ENCODE measurements at regions not wholly inside any gene's neighbourhood (a gene's known extent, or its start where the extent isn't known, plus 50 kb on each side); places are given as distances from the start of the nearest gene placed in this dataset.
"Not testable (repeated sequence)": the region's sequence is repeated elsewhere in the genome, so short reads cannot be mapped to it uniquely, and the experiment has no call there.

GRCh38 chr3:178350763-178351162 is 185.5 kb upstream of the KCNMB2 start:
- no peak for DNase-seq (ENCODE audit: low read depth in 2 of 2, low spot score in 1 of 2)

DNA sequence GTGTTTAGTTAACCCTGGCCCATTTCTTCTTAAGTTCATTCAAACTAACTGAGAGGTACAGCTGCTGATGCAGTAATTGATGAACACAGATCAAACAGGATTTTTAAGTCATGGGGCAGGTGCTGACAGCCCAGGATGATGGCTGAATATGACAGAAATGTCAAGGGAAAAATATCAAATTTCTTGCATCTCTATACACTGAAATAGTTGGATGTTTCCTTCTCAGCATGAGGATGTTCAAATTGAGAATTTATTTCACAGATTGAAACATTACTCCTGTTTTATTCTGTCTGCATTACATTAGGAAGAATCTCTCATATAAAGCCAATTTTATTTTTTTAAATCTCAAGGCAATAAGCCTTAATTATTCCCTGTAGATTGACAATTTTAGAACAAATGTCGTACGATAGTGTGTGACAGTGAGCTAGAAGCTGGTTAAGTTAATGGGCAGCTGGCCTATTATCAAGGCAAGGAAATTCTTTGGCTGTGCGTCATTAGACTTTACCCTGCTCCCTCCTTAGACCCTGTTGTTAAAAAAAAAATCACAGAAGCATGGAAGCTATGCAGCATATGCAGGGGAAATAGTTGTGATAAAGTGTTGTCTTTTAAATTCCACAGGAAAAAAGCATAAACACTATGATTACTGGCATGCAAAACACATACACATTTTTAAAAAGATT is 183.8 kb upstream of the KCNMB2 start:
- no peak for DNase-seq (ENCODE audit: low read depth in 2 of 2, low spot score in 1 of 2)

- no peak for DNase-seq (ENCODE audit: low read depth in 2 of 2, low spot score in 1 of 2)
Observed at GRCh38 chr3:178353006-178353694, 183.1 kb upstream of the KCNMB2 start.

- DNase-seq (ENCODE audit: low read depth in 2 of 2, low spot score in 1 of 2): no peak
Observed at GRCh38 chr3:178359728-178360127, 176.5 kb upstream of the KCNMB2 start.

GRCh38 chr3:178363048-178363447 is 173.2 kb upstream of the KCNMB2 start:
- not testable (repeated sequence) for DNase-seq (ENCODE audit: low read depth in 2 of 2, low spot score in 1 of 2)

DNA sequence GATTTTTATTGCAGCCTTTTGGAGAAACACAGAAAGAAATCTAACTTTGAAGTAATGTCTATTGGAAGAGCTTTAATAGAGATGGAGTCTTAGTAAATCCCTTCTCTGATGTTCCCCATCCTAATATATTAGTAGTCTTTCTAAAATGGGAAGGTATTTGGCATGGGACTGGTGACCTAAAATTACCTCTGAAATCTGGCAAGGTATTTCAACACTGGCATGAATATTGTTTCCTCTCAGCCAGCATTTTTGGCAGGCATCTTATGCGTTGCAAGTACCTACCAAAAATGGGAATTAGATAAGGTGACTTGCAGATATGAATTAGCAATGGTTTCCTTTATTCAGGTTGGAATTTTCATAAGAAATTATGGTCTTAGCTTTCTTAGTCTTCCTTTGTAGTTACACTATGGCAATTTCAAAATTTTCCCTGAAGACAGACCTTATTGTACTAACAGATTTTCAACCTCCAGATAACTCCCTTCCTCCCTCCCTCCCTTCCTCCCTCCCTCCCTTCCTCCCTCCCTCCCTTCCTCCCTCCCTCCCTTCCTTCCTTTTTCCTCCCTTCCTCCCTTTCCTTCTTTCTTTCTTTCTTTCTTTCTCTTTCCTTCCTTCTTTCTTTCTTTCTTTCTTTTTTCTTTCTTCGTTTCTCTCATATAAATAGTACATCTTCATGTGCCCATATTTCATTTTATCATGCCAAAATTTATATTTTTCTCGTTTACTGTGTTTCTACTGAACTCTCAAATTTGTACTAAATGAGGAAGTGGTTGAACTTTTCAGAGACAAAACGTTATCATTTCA is 168.2 kb upstream of the KCNMB2 start:
- no peak for DNase-seq (ENCODE audit: low read depth in 2 of 2, low spot score in 1 of 2)

GRCh38 chr3:178369006-178369405 is 167.2 kb upstream of the KCNMB2 start:
- no peak for DNase-seq (ENCODE audit: low read depth in 2 of 2, low spot score in 1 of 2)

DNA sequence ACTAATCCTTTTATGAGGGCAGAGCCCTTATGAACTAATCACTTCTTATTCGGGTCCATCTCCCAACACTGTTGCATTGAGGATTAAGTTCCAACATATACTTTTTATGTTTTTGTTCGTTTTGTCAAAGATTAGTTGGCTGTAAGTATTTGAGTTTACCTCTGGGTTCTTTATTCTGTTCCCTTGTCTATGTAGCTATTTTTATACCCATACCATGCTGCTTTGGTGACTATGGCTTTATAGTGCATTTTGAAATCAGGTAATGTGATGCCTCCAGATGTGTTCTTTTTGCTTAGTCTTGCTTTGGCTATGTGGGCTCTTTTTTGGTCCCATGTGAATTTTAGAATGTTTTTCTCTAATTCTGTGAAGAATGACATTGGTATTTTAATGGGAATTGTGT is 166.4 kb upstream of the KCNMB2 start:
- no peak for DNase-seq (ENCODE audit: low read depth in 2 of 2, low spot score in 1 of 2)

DNA sequence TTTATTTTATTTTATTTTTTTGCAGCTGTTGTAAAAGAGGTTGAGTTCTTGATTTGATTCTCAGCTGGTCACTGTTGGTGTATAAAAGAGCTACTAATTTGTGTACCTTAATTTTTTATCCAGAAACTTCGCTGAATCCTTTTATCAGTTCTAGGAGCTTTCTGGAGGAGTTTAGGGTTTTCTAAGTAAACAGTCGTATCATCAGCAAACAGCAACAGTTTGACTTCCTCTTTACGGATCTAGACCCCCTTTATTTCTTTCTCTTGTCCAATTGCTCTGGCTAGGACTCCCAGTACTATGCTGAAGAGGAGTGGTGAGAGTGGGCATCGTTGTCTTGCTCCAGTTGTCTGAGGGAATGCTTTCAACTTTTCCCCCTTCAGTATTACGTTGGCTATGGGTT is 165.8 kb upstream of the KCNMB2 start:
- DNase-seq (ENCODE audit: low read depth in 2 of 2, low spot score in 1 of 2): no peak

DNA sequence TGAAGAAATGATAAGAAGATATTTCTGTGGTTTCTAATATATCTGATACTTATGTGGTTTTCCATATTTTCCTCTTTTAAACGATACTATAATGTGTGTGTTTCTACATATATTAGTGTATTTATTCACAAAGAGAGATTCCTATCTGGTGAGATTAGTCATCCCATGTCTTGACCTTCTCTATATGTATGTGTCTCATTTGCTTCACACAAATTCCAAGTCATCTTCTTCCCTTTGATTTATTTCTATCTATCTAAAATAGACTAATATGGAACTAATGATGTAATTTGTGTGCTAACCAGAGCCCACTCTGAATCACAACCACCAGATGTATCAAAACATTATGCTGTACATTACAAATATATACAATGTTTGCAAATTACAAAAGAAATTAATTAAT is 154.7 kb upstream of the KCNMB2 start:
- DNase-seq (ENCODE audit: low read depth in 2 of 2, low spot score in 1 of 2): no peak

DNA sequence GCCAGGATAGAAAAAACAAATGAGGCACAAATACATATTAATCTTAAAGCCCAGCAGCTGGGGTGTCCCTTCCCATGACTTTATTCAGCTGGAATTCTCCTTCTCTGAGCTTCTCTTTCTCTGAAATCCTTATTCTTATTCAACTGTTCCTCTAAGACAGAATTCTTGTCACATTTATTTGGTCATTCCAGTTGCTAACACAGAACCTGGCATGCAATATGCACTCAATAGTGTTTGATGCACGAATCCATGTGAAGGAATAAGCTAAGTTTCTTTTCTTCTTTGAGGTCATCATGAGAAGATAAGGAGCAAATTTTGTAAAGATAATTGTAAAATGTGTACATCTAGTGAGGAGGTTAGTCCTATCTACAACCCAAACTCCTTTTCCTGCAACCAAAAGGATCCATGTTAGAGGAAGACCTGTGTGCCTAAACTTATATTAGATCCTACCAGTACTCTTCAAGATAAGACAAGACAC is 154.2 kb upstream of the KCNMB2 start:
- DNase-seq (ENCODE audit: low read depth in 2 of 2, low spot score in 1 of 2): no peak

DNA sequence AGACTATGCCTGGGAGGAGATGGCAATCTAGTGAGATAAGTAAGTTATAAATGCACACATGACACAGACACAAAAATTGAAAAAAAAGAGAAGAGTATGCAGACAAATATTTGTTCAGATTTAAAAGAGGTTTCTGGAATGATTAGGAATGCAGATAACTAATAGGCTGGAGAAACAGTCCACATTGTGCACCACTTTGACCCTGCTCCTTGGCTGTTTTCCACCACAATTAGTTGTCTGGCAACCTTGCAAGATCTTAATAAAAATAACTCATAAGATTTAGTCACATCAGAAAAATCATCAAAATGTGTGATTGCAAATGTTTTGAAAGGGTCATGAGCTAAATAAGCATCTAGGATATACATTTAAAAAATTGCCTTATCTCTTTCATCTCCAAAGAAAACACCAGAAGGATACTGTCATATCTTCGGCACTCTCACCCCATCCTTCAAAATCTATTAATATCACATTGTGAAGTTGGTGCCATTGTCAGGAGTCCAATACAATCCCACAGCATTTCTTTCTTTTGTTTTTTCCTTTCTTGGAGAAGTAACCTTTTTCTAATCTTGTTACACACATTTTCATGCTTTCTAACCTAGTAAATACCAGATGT is 153.7 kb upstream of the KCNMB2 start:
- DNase-seq (ENCODE audit: low read depth in 2 of 2, low spot score in 1 of 2): no peak

DNA sequence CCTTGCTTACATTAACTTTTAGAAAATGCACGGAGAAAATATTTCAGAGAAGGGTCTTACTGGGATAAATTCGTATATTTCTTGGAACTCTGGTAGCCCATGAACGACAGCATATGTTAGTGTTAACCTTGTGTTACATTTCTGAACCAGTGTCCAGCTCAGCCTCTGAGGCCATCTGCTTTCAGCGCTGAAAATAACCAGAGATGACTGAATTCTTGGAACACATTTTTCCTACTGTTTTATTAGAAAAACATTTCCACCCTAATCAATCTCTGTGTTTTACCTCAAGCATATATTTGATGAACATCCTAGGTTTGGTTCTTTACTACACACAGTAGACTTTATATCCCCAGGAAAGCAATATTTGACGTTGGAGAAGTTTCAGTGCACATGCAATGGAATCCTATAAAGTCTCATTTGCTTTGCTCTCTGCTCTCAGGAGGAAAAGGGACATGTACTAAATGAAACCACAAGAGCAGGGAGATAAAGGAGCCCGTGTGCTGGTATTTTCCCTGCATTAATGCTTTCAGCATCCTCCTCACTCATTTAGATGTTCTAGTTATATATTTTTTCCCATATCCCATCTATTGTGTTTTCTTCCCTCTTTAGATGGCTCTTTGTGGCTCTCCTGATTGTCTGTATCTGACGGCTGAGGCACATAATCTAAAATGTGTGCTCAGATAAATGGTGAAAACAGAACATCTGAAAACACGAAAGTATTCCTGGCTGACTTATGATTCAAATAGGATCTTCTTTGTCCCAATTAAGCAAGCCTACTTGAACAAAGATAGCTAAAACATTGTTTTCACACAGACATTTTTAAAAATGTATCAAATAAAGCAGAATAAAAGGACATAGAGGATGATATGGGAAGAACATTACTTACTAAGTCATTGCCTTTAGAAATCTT is 151.7 kb upstream of the KCNMB2 start:
- DNase-seq (ENCODE audit: low read depth in 2 of 2, low spot score in 1 of 2): no peak

- DNase-seq (ENCODE audit: low read depth in 2 of 2, low spot score in 1 of 2): no peak
Observed at GRCh38 chr3:178385280-178385952, 150.8 kb upstream of the KCNMB2 start.

GRCh38 chr3:178386401-178386800 is 149.8 kb upstream of the KCNMB2 start:
- DNase-seq (ENCODE audit: low read depth in 2 of 2, low spot score in 1 of 2): no peak

DNA sequence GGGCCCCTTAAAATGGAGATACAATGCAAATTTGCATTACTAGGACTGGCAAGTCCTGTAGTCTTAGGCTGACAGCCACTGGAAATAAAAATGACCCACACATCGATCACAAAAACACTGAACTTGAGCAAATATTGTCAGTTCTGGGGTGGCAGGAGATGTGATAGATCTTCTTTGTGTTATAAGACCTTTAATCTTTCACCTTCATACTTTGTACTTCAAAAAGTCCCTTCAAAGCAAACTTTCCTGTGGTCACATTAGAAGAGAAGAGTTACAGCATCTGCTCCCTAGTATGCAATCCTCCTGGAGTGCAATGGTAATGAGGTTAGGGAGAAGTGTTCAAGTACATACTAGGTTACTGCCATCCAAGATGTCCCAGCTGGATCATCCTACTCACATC is 149.4 kb upstream of the KCNMB2 start:
- no peak for DNase-seq (ENCODE audit: low read depth in 2 of 2, low spot score in 1 of 2)

- no peak for DNase-seq (ENCODE audit: low read depth in 2 of 2, low spot score in 1 of 2)
Observed at GRCh38 chr3:178388473-178388872, 147.8 kb upstream of the KCNMB2 start.

GRCh38 chr3:178389258-178389657 is 147.0 kb upstream of the KCNMB2 start:
- no peak for DNase-seq (ENCODE audit: low read depth in 2 of 2, low spot score in 1 of 2)

GRCh38 chr3:178392511-178392926 is 143.7 kb upstream of the KCNMB2 start:
- DNase-seq (ENCODE audit: low read depth in 2 of 2, low spot score in 1 of 2): no peak

GRCh38 chr3:178393146-178393545 is 143.1 kb upstream of the KCNMB2 start:
- no peak for DNase-seq (ENCODE audit: low read depth in 2 of 2, low spot score in 1 of 2)
